ENCODE measurements at regions not wholly inside any gene's neighbourhood (a gene's known extent, or its start where the extent isn't known, plus 50 kb on each side); places are given as distances from the start of the nearest gene placed in this dataset.
"Not testable (repeated sequence)": the region's sequence is repeated elsewhere in the genome, so short reads cannot be mapped to it uniquely, and the experiment has no call there.

GRCh38 chrX:5307416-5307815 lies 921.3 kb downstream of the NLGN4X start:
- no peak for DNase-seq (ENCODE audit: low read depth in 3 of 3, low spot score in 1 of 3)

- DNase-seq (ENCODE audit: low read depth in 3 of 3, low spot score in 1 of 3), result no peak
Measured at GRCh38 chrX:5306654-5307121, 922.0 kb downstream of the NLGN4X start.

- no peak for DNase-seq (ENCODE audit: low read depth in 3 of 3, low spot score in 1 of 3)
Measured at GRCh38 chrX:5305452-5305851, 923.2 kb downstream of the NLGN4X start.

GRCh38 chrX:5295004-5295403 lies 933.7 kb downstream of the NLGN4X start:
- no peak for DNase-seq (ENCODE audit: low read depth in 3 of 3, low spot score in 1 of 3)

GRCh38 chrX:5290635-5291034 lies 938.0 kb downstream of the NLGN4X start:
- DNase-seq (ENCODE audit: low read depth in 3 of 3, low spot score in 1 of 3), result no peak

- not testable (repeated sequence) for DNase-seq (ENCODE audit: low read depth in 3 of 3, low spot score in 1 of 3)
Measured at GRCh38 chrX:5289949-5290348, 938.7 kb downstream of the NLGN4X start.

- no peak for DNase-seq (ENCODE audit: low read depth in 3 of 3, low spot score in 1 of 3)
Measured at GRCh38 chrX:5278908-5279307, 949.8 kb downstream of the NLGN4X start.

- DNase-seq (ENCODE audit: low read depth in 3 of 3, low spot score in 1 of 3), result no peak
Measured at GRCh38 chrX:5265324-5265850, 963.3 kb downstream of the NLGN4X start.

- no peak for DNase-seq (ENCODE audit: low read depth in 3 of 3, low spot score in 1 of 3)
Measured at GRCh38 chrX:5250106-5250505, 978.6 kb downstream of the NLGN4X start.

GRCh38 chrX:5242091-5242790 lies 986.4 kb downstream of the NLGN4X start:
- DNase-seq (ENCODE audit: low read depth in 3 of 3, low spot score in 1 of 3), result no peak

- DNase-seq (ENCODE audit: low read depth in 3 of 3, low spot score in 1 of 3), result no peak
Measured at GRCh38 chrX:5236749-5237148, 991.9 kb downstream of the NLGN4X start.

GRCh38 chrX:5236096-5236495 lies 992.6 kb downstream of the NLGN4X start:
- DNase-seq (ENCODE audit: low read depth in 3 of 3, low spot score in 1 of 3), result no peak

- DNase-seq (ENCODE audit: low read depth in 3 of 3, low spot score in 1 of 3), result no peak
Measured at GRCh38 chrX:5233830-5234229, 994.8 kb downstream of the NLGN4X start.

- no peak for DNase-seq (ENCODE audit: low read depth in 3 of 3, low spot score in 1 of 3)
Measured at GRCh38 chrX:5220421-5220820, 1008.2 kb downstream of the NLGN4X start.

- DNase-seq (ENCODE audit: low read depth in 3 of 3, low spot score in 1 of 3), result no peak
Measured at GRCh38 chrX:5194806-5195205, 1033.9 kb downstream of the NLGN4X start.

GRCh38 chrX:5180135-5180741 lies 1048.4 kb downstream of the NLGN4X start:
- DNase-seq (ENCODE audit: low read depth in 3 of 3, low spot score in 1 of 3), result no peak

GRCh38 chrX:5176766-5177165 lies 1051.9 kb downstream of the NLGN4X start:
- DNase-seq (ENCODE audit: low read depth in 3 of 3, low spot score in 1 of 3), result no peak

GRCh38 chrX:5163663-5164062 lies 1065.0 kb downstream of the NLGN4X start:
- DNase-seq (ENCODE audit: low read depth in 3 of 3, low spot score in 1 of 3), result no peak

- DNase-seq (ENCODE audit: low read depth in 3 of 3, low spot score in 1 of 3), result no peak
Measured at GRCh38 chrX:5155301-5155700, 1073.4 kb downstream of the NLGN4X start.

- no peak for DNase-seq (ENCODE audit: low read depth in 3 of 3, low spot score in 1 of 3)
Measured at GRCh38 chrX:5145957-5146356, 1082.7 kb downstream of the NLGN4X start.

GRCh38 chrX:5142644-5143043 lies 1086.0 kb downstream of the NLGN4X start:
- DNase-seq (ENCODE audit: low read depth in 3 of 3, low spot score in 1 of 3), result no peak

- DNase-seq (ENCODE audit: low read depth in 3 of 3, low spot score in 1 of 3), result no peak
Measured at GRCh38 chrX:5122181-5122678, 1106.4 kb downstream of the NLGN4X start.
